Right ventricle myocardium inferior (tissue), 1 donor: ENCODE measurements at regions not wholly inside any gene's neighbourhood (a gene's known extent, or its start where the extent isn't known, plus 50 kb on each side); places are given as distances from the start of the nearest gene placed in this dataset.
"Not testable (repeated sequence)": the region's sequence is repeated elsewhere in the genome, so short reads cannot be mapped to it uniquely, and the experiment has no call there.

Source experiments
- ATAC-seq: fragments of 200-7000 bp; cut with Tn5 transposase; one replicate; pipeline ENCODE4 v1.9.1; 2020; ENCODE audit warnings: mild to moderate bottlenecking, moderate library complexity
- DNase-seq: peaks from one replicate; pipeline ENCODE4 v3.0.0; 2021; ENCODE audit errors: missing footprints
- intact Hi-C: fragments of 100-400 bp; cut with DNase I; formaldehyde crosslinking; loops from one replicate; pipeline ENCODE4 v1.11.0; 2022
- donor health status: DM: no; HTN: yes; CAD: no; lungs with severe emphysema.

DNA sequence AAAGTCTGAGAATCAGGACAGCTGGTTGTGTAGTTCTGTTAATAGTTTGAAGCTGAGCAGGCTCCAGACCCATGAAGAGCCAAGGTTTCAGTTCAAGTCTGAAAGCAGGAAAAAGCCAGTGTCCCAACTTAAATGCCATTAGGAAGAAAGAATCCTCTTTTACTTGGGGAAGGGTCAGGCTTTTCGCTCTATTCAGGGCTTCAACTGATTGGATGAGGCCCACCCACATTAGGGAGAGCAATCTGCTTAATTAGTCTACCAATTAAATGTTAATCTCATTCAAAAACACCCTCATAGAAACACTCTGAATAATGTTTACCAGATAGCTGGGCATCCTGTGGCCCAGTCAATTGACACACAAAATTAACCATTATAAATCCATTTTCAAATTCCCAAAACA is 462.2 kb downstream of the EPM2A start:
- DNase-seq (no peak), ATAC-seq (no peak)
- intact Hi-C loops = no loop called here

DNA sequence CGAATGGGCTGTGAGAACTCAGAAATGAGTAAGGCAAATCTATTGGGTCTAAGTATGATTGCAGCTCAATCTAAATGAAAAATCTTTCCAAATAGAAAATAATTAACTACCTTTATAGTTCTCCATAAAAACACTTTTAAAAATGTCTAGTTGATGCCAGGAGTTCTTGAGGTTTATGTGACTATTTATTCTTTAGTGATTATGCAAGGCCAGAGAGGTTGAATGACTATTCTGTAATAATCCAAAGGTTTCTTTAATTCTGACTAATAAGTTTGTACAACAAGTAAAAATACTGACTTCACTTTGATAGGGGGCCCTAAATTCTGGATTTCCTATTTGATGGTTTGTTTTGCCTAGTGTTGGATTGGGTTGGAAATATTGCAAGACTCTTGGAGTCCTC is 461.2 kb downstream of the EPM2A start:
- no peak for DNase-seq
- intact Hi-C loops = no loop called here
- no peak for ATAC-seq

DNA sequence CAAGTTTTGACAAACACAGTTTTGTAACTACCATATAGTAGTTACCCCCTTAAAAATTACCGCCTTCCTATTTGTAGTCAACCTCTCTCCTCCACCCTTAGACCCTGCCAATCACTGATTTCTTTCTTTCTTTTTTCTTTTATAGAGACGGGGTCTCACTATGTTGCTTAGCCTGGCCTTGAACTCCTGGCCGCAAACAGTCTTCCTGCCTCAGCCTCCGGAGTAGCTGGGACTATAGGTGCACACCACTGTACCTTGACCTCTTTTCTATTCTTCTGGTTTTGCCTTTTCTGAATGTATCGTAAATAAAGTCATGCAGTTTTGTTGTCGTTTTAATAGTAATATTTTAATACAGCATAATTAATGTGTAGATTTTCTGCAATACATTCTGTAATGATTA is 460.3 kb downstream of the EPM2A start:
- intact Hi-C loops = no loop called here
- ATAC-seq (no peak), DNase-seq (no peak)

DNA sequence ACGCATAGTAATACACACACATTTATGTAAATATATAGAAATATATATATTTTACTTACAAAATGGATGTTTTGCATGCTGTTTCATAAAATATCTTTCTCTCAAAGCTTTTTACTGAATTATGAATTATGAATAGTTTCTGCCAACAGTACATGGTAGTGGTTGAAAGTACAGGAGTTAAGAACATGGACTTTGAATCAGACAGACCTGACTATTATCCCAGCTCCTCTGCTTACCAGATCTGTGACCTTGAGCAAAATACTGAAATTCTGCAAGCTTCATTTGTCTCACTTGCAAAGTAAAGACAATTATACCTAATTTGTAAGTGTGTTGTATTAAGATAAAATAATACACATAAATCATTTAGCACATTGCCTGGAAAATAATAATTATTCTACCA is 459.5 kb downstream of the EPM2A start:
- no peak for DNase-seq
- ATAC-seq = no peak
- intact Hi-C loops = no loop called here

DNA sequence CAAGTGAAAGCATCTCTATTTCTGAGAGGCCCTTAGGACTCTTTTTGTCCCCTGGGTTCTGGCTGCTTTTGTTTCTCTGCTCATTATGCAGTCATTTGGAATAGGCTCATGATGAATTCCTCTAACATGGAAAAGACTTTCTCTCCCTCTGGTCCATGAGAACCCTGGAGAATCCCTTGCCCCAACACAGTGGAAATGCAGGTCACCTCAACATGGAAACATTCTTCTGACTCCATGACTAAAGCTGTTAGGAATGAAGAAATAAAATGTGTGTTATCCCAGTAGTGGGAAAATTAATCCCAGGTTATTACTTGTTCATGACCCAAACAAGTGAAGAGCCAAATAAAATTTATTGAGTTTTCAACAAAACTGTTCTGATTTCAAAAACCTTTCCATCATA is 458.6 kb downstream of the EPM2A start:
- intact Hi-C loops = no loop called here
- DNase-seq = no peak

DNA sequence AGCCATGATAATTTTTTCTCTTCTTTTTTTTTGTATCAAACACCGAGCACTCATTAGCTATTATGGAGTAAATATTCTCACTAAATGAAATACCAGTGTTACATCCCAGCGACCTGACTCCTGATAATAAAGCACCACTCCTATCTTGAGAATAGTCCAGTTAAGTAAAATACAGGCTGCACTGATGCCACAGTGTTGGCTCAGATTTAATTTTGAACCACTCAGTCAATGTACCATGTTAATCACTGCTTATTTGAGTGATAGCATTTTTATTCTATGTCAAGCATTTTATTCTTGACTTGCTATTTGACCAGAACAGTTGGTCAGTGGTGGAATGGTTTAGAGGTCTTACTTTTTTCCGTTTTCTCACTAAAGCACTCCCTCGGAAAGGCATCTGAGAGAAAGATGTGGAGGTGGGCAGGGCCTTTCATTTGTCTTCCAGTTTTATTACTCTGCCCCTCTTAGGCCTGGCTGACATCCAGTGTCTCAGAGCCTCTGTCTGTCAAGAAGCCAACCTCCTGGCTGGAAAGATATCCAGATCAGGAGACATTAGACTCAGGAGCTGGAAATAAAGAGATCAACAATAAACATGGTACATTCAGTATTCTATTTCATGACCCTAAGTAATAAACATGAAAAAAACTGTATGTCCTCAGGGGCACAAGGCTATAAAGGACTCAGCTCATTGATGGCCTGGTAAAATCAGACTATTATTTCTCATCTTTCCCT is 457.8 kb downstream of the EPM2A start:
- ATAC-seq (no peak), DNase-seq (no peak)
- intact Hi-C loops = no loop called here

More for the DNA sequence above, 458.6 kb downstream of the EPM2A start:
- no peak for ATAC-seq

DNA sequence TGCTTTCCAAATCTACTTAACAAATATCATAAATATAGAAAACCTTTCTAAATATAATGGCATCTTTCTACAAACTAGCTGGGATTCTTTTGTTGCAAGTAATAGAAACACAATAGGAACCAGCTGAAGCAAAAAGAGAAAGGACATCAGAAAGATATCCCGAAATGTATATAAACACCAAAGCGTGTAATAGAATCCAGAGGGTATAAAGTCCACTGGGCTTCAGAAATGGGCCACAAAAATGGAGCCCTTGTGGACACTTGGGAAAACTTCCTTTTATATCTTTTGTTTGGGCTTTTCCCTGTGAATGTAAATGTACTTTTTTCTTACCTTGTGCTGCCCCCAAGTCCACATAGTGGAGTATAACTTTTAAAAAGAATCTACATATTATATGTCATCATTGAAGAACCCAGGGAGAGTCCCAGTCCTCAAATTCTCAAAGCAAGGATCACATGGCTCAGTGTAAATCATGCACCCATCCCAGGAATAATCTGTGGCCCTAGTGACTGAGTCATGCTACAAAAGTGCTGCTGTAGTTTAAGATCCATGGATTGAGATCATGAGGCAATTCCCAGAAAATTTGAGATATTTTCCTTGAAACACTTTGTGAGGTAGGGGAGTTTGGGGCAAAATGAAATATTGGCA is 457.0 kb downstream of the EPM2A start:
- intact Hi-C loops = no loop called here
- ATAC-seq = no peak

DNA sequence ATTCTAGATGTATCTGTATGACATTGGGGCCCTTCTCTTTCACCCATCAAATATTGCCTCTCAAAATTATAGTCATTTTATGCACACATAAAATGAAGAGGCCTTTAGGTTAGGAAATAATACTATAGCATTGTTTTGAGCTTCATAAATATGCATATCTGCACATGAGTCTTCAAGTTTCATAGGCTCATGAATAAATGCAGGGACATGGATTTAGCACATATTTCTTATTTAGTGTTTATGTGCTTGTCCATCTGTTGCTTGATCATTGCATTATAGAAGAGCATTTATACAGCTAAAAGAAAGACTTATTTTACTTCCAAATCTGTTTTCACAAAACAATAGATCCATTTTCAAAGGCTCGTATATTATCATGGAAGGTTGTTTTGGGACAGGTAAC is 455.8 kb downstream of the EPM2A start:
- DNase-seq (no peak), ATAC-seq (no peak)
- intact Hi-C loops = no loop called here

More for the DNA sequence above, 457.0 kb downstream of the EPM2A start:
- no peak for DNase-seq

DNA sequence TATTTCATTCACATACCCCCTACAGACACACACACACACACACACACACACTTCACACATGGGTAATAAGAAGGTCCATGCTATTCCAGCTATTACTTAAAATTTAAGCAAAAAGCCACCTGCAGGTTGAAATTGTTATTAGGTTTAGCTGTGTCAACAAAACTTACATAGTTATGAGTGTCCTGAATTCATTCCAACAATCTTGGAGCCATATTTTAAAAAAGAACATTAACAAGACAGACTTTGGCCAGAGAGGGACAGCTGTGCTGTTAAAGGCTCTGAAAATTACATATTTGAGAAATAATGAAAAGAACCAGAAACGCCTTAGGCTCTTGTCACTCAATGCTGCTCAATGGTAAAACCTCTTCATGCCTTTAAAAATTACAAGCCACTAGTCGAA is 455.3 kb downstream of the EPM2A start:
- intact Hi-C loops = no loop called here
- DNase-seq (no peak), ATAC-seq (no peak)

DNA sequence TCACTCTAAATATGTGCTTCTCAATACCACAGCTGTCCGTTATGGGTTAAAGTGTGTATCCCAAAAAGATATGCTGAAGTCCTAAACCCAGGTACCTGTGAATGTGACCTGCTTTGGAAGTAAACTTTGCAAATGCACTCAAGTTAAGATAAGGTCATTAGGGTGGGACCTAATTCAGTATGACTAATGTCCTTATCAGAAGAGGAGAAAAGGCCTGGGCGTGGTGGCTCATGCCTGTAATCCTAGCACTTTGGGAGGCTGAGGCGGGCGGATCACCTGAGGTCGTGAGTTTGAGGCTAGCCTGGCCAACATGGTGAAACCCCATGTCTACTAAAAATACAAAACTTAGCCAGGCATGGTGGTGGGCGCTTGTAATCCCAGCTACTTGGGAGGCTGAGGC is 452.1 kb downstream of the EPM2A start:
- intact Hi-C loops, ATAC-seq, DNase-seq: not testable (repeated sequence)

DNA sequence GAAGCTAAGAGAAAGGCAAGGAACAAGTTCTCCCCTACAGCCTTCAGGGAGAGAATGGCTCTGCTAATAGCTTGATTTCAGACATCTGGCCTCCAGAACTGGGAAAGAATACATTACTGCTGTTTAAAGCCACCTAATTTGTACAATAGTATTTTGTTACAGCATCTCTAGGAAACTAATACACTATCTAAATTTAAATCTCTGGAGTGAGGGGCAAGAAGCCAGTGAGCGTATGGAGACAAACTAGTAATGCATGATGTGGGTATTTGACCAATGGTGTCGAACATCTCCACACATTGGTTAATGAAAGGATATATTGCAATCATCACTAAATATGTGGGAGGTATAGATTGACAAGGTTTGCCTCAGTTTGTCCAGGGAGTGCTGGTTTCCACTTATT is 451.5 kb downstream of the EPM2A start:
- intact Hi-C loops = no loop called here
- DNase-seq = no peak
- ATAC-seq = no peak

DNA sequence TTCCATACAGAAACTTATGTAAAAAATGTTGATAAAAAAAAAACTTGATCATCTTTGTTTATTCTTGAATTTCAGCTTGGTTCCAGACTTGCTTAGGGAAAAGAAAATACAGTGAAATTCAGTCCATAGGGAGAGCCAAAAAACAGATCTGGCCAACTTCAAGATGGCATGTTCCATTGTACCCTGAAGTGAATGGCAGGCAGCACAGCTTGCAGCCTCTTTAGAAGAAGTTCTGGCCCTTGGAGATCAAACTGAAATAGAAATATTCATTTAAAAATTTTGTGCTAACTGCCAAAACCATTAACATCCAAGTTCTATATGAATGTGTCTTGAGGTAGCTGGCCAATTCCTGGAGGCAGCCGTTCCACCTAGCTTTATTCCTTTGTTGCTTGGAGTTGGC is 448.4 kb downstream of the EPM2A start:
- no peak for ATAC-seq

DNA sequence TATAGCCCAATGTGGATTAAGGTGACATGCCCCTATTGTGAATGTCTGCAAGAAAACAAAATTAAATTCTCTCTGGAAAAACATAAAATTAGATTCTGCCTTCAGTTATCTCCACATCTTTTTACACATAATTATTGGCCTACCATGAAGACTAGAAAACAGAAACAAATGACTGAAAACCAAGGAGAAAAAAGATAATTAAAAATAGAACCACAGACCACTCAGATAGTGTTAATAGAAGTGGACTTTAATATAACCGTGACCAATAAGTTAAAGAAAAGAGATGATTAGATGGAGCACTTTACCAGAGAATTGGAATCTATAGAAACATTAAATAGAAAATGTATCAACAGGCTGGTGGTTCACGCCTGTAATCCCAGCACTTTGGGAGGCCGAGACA is 445.7 kb downstream of the EPM2A start:
- intact Hi-C loops = no loop called here
- no peak for ATAC-seq
- no peak for DNase-seq

More for the DNA sequence above, 448.4 kb downstream of the EPM2A start:
- no peak for DNase-seq
- intact Hi-C loops = no loop called here

DNA sequence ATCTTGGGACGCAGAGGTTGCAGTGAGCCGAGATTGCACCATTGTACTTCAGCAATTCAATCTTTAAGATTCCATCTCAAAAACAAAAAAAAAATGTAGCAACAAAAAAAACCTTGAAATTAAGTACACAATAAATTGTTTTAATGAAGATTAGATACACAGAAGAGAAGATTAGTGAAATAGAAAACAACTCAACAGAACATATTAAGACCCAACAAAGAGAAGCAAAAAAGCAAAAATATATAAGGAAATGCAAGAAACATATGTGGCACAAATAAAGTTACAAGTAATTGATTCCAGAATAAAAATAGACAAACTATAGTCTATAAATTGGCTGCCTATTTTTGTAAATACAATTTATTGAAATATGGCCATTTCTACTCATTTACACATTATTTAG is 445.2 kb downstream of the EPM2A start:
- no peak for DNase-seq
- intact Hi-C loops = no loop called here
- ATAC-seq = no peak

DNA sequence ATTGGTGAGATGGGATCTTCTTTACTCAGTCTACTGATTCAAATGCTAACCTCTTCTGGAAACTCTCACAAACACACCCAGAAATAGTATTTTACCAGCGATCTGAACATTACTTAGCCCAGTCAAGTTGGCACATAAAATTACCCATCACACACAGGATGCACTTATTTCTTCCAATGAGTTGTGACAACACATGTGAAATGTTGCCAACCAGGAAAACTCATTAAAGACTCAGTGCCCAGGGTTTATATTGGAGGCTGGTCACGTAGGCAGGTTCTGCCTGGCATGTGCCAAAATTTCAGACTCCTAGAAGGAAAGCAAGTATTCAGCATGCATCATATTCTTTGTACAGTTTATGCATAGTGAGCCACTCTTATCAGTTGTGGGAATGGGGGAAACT is 443.3 kb downstream of the EPM2A start:
- intact Hi-C loops = no loop called here
- DNase-seq = no peak
- no peak for ATAC-seq

DNA sequence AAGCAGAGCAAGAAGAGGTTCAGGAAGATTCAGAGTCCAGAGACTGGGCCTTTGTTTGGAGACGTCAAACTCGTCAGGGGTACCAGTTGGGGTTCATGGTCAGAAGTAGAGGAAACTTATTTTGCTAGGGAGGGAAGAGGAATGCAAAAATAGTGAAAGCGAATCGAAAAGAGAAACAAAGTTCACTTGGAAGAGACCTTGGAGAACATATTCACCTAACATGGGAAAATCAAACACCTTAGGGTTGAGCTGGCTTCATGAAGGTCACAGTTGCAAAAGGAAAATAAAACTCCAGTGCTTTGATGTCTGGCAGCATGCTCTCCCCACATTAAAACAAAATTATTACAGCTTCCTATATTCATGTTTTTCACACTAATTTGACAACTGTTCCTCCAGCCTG is 440.4 kb downstream of the EPM2A start:
- ATAC-seq (no peak), DNase-seq (no peak)
- intact Hi-C loops = no loop called here

DNA sequence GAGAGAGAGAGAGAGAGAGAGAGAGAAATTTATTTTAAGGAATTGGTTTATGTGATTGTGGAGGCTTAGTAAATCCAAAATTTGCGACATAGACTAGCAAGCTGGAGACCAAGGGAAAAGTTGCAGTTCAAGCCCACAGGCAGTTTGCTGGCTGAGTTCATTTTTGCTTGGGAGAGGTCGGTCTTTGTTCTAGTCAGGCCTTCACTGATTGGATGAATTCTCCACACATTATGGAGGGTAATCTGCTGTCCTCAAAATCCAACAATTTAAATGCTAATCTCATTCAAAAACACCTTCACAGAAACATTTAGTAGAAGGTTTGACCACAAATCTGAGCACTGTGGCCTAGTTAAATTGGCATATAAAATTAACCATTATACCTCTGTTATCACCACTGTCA is 439.6 kb downstream of the EPM2A start:
- DNase-seq (no peak), ATAC-seq (no peak)
- intact Hi-C loops = no loop called here

DNA sequence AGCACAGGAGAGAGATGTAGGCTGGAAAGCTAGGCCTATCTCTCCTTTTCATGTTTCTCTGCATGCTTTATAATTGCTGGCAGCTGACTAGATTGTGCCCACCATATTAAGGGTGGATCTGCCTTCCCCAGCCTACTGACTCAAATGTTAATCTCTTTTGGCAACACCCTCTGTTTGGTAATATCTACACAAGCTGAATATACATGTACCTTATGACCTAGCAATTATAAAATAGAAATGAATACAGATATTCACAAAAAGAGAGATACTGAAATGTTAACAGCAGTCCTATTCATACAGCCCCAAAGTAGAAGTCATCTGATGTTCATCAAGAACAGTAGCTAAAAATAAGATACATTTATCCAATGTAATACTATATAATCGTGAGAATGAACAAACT is 429.6 kb downstream of the EPM2A start:
- ATAC-seq = no peak
- DNase-seq = no peak
- intact Hi-C loops = no loop called here

DNA sequence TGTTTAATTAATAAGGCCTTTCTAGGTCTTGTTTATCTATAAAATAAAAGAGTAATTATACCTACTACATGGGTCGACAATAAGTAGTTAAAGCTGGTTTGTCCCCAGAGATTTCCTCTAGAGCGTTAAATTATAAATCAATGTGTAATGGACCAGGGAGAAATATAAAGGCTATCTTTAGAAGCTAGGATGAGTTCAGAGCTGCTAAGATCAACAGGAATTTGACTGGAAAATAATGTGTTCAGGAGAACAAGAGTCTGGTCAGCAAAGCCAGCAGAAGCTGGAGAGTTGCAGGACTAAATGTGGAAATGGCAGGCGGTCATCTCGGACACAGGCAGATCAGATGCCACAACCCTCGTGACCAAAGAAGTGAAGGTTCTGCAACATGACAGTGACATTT is 428.8 kb downstream of the EPM2A start:
- ATAC-seq (no peak), DNase-seq (no peak)
- intact Hi-C loops = no loop called here

DNA sequence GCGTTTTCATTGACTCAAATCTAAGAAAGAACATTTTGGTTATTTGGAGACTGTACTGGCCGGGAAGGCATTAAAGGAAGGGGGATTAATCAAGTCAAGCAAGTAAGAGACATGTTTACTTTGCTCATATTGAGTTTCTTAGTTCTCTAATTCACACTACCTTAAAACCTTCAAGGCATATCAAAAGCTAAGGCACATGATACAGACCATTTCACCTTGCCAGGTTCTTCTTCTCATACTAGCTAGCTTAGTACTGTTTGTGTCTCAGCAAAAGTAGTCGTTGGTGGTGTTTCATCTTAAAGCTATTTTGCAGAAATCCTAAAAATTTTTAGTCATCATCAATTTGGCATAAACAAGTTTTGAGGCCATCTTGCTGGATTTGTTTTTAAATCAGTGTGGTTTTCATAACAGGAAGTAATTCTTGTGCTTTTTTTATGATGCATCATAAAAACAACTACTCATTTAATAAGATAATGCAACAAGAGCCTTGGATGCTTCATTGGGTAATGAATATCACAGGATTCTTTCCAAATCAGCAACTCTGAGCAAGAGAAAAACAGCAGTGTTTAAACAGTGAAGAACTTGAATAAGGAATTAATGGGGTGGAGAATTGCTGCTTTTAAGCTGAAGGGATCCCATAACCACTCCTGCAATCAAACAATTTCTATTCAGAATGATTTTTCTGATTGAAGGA is 425.3 kb downstream of the EPM2A start:
- no peak for ATAC-seq

More for the DNA sequence above, 425.3 kb downstream of the EPM2A start:
- intact Hi-C loops = no loop called here
- no peak for DNase-seq
